ENCODE measurements at regions not wholly inside any gene's neighbourhood (a gene's known extent, or its start where the extent isn't known, plus 50 kb on each side); places are given as distances from the start of the nearest gene placed in this dataset.

DNA sequence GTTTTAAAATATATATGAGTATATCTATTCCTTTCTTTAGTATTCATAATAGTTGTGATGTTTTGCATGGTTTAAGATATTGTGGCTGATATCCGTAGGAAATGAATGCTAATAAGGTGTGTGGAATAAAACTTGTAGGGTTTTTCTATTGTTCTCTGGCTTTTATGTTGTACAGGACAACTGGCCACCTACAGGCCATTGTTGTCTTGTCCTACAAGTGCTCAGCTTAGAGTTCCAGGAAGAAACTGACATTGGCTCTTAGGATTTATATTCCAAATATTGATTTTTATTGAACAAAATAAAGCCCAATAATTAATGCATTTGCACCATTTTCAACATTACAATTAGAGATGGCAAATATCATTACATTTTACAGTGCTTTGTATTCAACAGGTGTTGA, 512.8 kb upstream of the TENM4 start:
- TF ChIP-seq BRCA1 (IDR thresholded peaks at IDR 0.05; ENCODE audit: low read depth, low read length) (no peak), EP300 (IDR thresholded peaks at IDR 0.05; ENCODE audit: borderline replicate concordance in 1 of 2, low read depth in 2 of 2, low read length in 2 of 2) (no peak), POLR2A (IDR thresholded peaks at IDR 0.05; ENCODE audit: control extremely low read depth in 1 of 2, low read depth in 2 of 2, low read length in 2 of 2) (no peak), SIX5 (IDR thresholded peaks at IDR 0.05; ENCODE audit: low read depth, low read length) (no peak), EGR1 (IDR thresholded peaks at IDR 0.05; ENCODE audit: borderline replicate concordance, low read depth, low read length) (no peak), RXRA (IDR thresholded peaks at IDR 0.05; ENCODE audit: insufficient read depth, low read depth, low read length) (no peak), CHD1 (IDR thresholded peaks at IDR 0.05; ENCODE audit: low read depth, low read length) (no peak)
- TF ChIP-seq, protein P1, sequence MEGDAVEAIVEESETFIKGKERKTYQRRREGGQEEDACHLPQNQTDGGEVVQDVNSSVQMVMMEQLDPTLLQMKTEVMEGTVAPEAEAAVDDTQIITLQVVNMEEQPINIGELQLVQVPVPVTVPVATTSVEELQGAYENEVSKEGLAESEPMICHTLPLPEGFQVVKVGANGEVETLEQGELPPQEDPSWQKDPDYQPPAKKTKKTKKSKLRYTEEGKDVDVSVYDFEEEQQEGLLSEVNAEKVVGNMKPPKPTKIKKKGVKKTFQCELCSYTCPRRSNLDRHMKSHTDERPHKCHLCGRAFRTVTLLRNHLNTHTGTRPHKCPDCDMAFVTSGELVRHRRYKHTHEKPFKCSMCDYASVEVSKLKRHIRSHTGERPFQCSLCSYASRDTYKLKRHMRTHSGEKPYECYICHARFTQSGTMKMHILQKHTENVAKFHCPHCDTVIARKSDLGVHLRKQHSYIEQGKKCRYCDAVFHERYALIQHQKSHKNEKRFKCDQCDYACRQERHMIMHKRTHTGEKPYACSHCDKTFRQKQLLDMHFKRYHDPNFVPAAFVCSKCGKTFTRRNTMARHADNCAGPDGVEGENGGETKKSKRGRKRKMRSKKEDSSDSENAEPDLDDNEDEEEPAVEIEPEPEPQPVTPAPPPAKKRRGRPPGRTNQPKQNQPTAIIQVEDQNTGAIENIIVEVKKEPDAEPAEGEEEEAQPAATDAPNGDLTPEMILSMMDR (IDR thresholded peaks at IDR 0.05; ENCODE audit: control extremely low read depth in 1 of 3, insufficient read depth in 1 of 3, low read depth in 1 of 3, low read length in 3 of 3) = no peak
- TF ChIP-seq, protein P2, sequence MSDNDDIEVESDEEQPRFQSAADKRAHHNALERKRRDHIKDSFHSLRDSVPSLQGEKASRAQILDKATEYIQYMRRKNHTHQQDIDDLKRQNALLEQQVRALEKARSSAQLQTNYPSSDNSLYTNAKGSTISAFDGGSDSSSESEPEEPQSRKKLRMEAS (IDR thresholded peaks at IDR 0.05) = no peak
- TF ChIP-seq, protein P3, sequence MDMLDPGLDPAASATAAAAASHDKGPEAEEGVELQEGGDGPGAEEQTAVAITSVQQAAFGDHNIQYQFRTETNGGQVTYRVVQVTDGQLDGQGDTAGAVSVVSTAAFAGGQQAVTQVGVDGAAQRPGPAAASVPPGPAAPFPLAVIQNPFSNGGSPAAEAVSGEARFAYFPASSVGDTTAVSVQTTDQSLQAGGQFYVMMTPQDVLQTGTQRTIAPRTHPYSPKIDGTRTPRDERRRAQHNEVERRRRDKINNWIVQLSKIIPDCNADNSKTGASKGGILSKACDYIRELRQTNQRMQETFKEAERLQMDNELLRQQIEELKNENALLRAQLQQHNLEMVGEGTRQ (IDR thresholded peaks at IDR 0.05; ENCODE audit: low read length) = no peak

Measured in H1 (cell line).